ENCODE measurements at regions not wholly inside any gene's neighbourhood (a gene's known extent, or its start where the extent isn't known, plus 50 kb on each side); places are given as distances from the start of the nearest gene placed in this dataset.

GRCh38 chr6:54702772-54703171 is 143.8 kb upstream of the FAM83B start:
- TF ChIP-seq POLR2A (IDR thresholded peaks at IDR 0.05; ENCODE audit: low read length) (no peak), GATA1 (IDR thresholded peaks at IDR 0.05; ENCODE audit: low read depth, low read length) (no peak)

Data from erythroblast (primary cell).